Neuronal stem cell (in vitro differentiated cells): ENCODE measurements at regions not wholly inside any gene's neighbourhood (a gene's known extent, or its start where the extent isn't known, plus 50 kb on each side); places are given as distances from the start of the nearest gene placed in this dataset.

ENCODE experiments used
- DNase-seq: peaks from one replicate; pipeline ENCODE4 v3.0.0-alpha.2; 2013; ENCODE audit warnings: low spot score
- H2AFZ ChIP-seq: one replicate; pipeline ENCODE4 v1.6.1; 2013; ENCODE audit warnings: mild to moderate bottlenecking, low read length, inconsistent platforms
- H2AK5ac ChIP-seq: 2 replicates; pipeline ENCODE4 v1.6.1; 2013; ENCODE audit warnings: low read depth, mild to moderate bottlenecking, inconsistent platforms, low read length, moderate library complexity, mixed read lengths
- H2BK120ac ChIP-seq: 2 replicates; pipeline ENCODE4 v1.6.1; 2013; ENCODE audit warnings: low read depth, mild to moderate bottlenecking, inconsistent platforms, low read length, moderate library complexity, mixed read lengths
- H2BK12ac ChIP-seq: one replicate; pipeline ENCODE4 v1.6.1; 2013; ENCODE audit warnings: low read length, inconsistent platforms
- H2BK15ac ChIP-seq: 2 replicates; pipeline ENCODE4 v1.6.1; 2013; ENCODE audit warnings: mild to moderate bottlenecking, low read length, inconsistent platforms, mixed read lengths
- H2BK5ac ChIP-seq: one replicate; pipeline ENCODE4 v1.6.1; 2013; ENCODE audit warnings: inconsistent platforms, mild to moderate bottlenecking, low read length, moderate library complexity
- H3K14ac ChIP-seq: one replicate; pipeline ENCODE4 v1.6.1; 2013; ENCODE audit warnings: low read length, inconsistent platforms
- H3K18ac ChIP-seq: 2 replicates; pipeline ENCODE4 v1.6.1; 2013; ENCODE audit warnings: low read length, inconsistent platforms
- H3K23ac ChIP-seq: 2 replicates; pipeline ENCODE4 v1.6.1; 2013; ENCODE audit warnings: low read depth, mild to moderate bottlenecking, mixed read lengths, low read length, inconsistent platforms; ENCODE audit not compliant: poor library complexity
- H3K27ac ChIP-seq: replicated peaks from 3 replicates; pipeline ENCODE4 v1.5.1; 2013; ENCODE audit warnings: low read length, inconsistent platforms
- H3K27me3 ChIP-seq, 3 experiments: 2 replicates each; pipeline ENCODE4 v1.6.1; 2013; ENCODE audit warnings: low read length in 3 of 3, mild to moderate bottlenecking in 2 of 3, inconsistent platforms in 1 of 3, low read depth in 1 of 3, mixed read lengths in 1 of 3, moderate library complexity in 1 of 3; ENCODE audit not compliant: control insufficient read depth in 3 of 3, insufficient read depth in 3 of 3
- H3K36me3 ChIP-seq, 2 donors: replicated peaks in 1 of 2; 2 replicates each; pipeline ENCODE4 v1.6.1; 2013; ENCODE audit warnings: low read length in 2 of 2; ENCODE audit not compliant: control insufficient read depth in 2 of 2, insufficient read depth in 2 of 2
- H3K4ac ChIP-seq: 2 replicates; pipeline ENCODE4 v1.6.1; 2013; ENCODE audit warnings: inconsistent platforms, mild to moderate bottlenecking, low read length, moderate library complexity
- H3K4me1 ChIP-seq, 2 donors: 1 replicate in 1 of 2; 2 replicates in 1 of 2; pipeline ENCODE4 v1.6.1; 2013; ENCODE audit warnings: low read length in 2 of 2, low read depth in 1 of 2; ENCODE audit not compliant: control insufficient read depth in 2 of 2, insufficient read depth in 1 of 2
- H3K4me2 ChIP-seq: one replicate; pipeline ENCODE4 v1.6.1; 2013; ENCODE audit warnings: mild to moderate bottlenecking, low read length, inconsistent platforms; ENCODE audit not compliant: insufficient read depth, poor library complexity, severe bottlenecking
- H3K4me3 ChIP-seq, 2 donors: 2 replicates each; pipeline ENCODE4 v1.5.1; 2013; ENCODE audit warnings: low read length in 2 of 2, mild to moderate bottlenecking in 2 of 2, inconsistent platforms in 1 of 2, moderate library complexity in 1 of 2
- H3K79me1 ChIP-seq: one replicate; pipeline ENCODE4 v1.6.1; 2013; ENCODE audit warnings: low read depth, mild to moderate bottlenecking, inconsistent platforms, low read length, moderate library complexity
- H3K9ac ChIP-seq: one replicate; pipeline ENCODE4 v1.6.1; 2013; ENCODE audit warnings: mild to moderate bottlenecking, low read depth, low read length, inconsistent platforms; ENCODE audit not compliant: poor library complexity
- H3K9me3 ChIP-seq, 2 donors: replicated peaks in 1 of 2; 2 replicates each; pipeline versions ENCODE3 to v1.6.1; 2013; ENCODE audit warnings: low read length in 2 of 2, mild to moderate bottlenecking in 2 of 2, inconsistent platforms in 1 of 2, low read depth in 1 of 2, mixed read lengths in 1 of 2, moderate library complexity in 1 of 2; ENCODE audit not compliant: control insufficient read depth in 2 of 2, insufficient read depth in 1 of 2
- H4K8ac ChIP-seq: one replicate; pipeline ENCODE4 v1.6.1; 2013; ENCODE audit warnings: low read depth, mild to moderate bottlenecking, inconsistent platforms, low read length, moderate library complexity
- H4K91ac ChIP-seq: one replicate; pipeline ENCODE4 v1.6.1; 2013; ENCODE audit warnings: low read length, low read depth, mild to moderate bottlenecking, inconsistent platforms; ENCODE audit not compliant: poor library complexity
- WGBS, 2 donors: extraction: QIAGEN DNeasy Blood & Tissue Kit; methylation state at CpG; one replicate each; pipeline ENCODE4 v1.1.7; 2013; ENCODE audit warnings: missing lambda C conversion rate in 2 of 2, mixed read lengths in 1 of 2; ENCODE audit not compliant: insufficient read length in 2 of 2, insufficient replicate concordance in 1 of 2; ENCODE audit errors: extremely low coverage in 2 of 2; 5-methylcytosine and 5-hydroxymethylcytosine counted together

GRCh38 chr9:108588246-108588645 is 267.5 kb downstream of the ACTL7B start:
- Histone ChIP-seq H3K79me1 (no peaks in the 10 kb centered on the region), H3K4me3 (no peak overlapping the region), H3K36me3 (no peaks in the 10 kb centered on the region), H2AK5ac (no peak overlapping the region), H3K18ac (no peak overlapping the region), H2AFZ (no peak overlapping the region), H3K27me3 (no peaks in the 10 kb centered on the region), H3K4ac (no peak overlapping the region), H2BK12ac (no peak overlapping the region), H4K8ac (no peak overlapping the region), H3K9ac (no peak overlapping the region), H3K4me1 (no peaks in the 10 kb centered on the region), H3K4me2 (no peak overlapping the region), H2BK15ac (no peak overlapping the region), H2BK5ac (no peak overlapping the region), H3K9me3 (no peaks in the 10 kb centered on the region), H2BK120ac (no peak overlapping the region), H3K14ac (no peak overlapping the region), H3K27ac (no peak overlapping the region), H3K23ac (no peak overlapping the region), H4K91ac (no peak overlapping the region)
- no CpG with 5 or more reads among the region's 3 CpGs for WGBS, 2 donors
- DNase-seq, result no peak

DNA sequence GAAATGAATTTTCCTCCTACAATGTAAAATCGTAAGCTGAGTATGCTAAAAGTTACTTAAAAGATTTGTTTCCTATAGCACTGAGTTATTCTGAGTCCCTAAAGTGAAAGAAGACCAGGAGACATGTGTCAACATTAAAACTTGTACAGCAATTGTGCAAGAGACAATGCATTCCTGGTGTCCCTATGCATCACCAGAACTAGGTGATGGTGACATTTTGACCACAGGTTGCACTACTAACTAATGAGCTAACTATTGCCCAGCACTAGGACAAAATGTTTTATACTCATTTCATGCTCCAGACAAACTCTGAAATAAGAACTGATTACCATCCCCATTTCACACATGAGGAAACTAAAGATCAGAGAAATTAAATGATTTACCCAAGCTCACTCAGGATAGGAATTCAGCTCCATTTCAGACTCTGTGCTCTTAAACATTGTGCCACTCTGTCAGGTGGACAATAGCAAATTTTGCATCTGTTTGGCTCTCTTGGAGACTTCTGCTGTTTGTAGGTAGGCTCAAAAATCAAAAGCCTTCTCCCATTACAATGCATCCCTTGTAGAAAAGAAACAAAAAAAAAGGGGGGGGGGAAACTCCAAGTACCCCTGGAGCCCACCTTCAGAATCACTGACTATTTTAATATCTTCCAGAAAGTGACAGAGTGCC is 269.2 kb downstream of the ACTL7B start:
- Histone ChIP-seq H4K91ac (no peak overlapping the region), H3K9ac (no peak overlapping the region), H3K27ac (no peak overlapping the region), H3K4me3 (no peak overlapping the region), H2AK5ac (no peak overlapping the region), H3K4ac (no peak overlapping the region), H3K27me3 (no peaks in the 10 kb centered on the region), H3K18ac (no peak overlapping the region), H4K8ac (no peak overlapping the region), H3K36me3 (no peaks in the 10 kb centered on the region), H3K23ac (no peak overlapping the region), H3K14ac (no peak overlapping the region), H3K9me3 (no peaks in the 10 kb centered on the region), H3K4me1 (no peaks in the 10 kb centered on the region), H3K4me2 (no peak overlapping the region), H2BK15ac (no peak overlapping the region), H2BK120ac (no peak overlapping the region), H2BK12ac (no peak overlapping the region), H2BK5ac (no peak overlapping the region), H2AFZ (no peak overlapping the region), H3K79me1 (no peaks in the 10 kb centered on the region)
- no peak for DNase-seq
- no CpG with 5 or more reads among the region's 1 CpG for WGBS, 2 donors

DNA sequence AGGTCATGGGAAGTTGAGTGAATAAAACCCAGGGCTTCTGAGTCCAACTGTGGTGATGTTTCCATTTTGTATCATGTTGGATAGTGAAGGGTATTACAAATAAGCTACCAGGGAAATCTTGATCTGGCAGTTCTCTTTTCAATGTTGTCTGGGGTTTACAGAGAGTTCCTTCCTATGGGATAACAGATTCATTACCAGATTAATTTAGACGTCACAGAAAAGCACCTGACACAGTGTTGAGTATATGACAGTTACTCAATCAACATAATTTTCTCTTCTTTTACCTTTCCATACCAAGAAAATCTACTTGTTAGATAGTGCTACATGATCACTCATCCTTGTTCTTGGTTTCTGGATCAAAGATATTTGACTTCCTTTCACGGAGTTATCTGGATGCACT is 270.9 kb downstream of the ACTL7B start:
- no peak overlapping the region for H3K27ac ChIP-seq
- H3K18ac ChIP-seq, result no peak overlapping the region
- no peaks in the 10 kb centered on the region for H3K79me1 ChIP-seq
- H4K8ac ChIP-seq, result no peak overlapping the region
- H2BK15ac ChIP-seq, result no peak overlapping the region
- no CpG with 5 or more reads among the region's 2 CpGs for WGBS, 2 donors
- DNase-seq, result no peak
- H3K23ac ChIP-seq, result no peak overlapping the region
- H3K4me1 ChIP-seq, result no peaks in the 10 kb centered on the region
- H3K4me3 ChIP-seq, result no peak overlapping the region
- no peak overlapping the region for H3K4ac ChIP-seq
- H3K36me3 ChIP-seq, result no peaks in the 10 kb centered on the region
- no peak overlapping the region for H3K9ac ChIP-seq
- no peak overlapping the region for H3K4me2 ChIP-seq
- no peaks in the 10 kb centered on the region for H3K9me3 ChIP-seq
- no peak overlapping the region for H2AFZ ChIP-seq
- H2BK120ac ChIP-seq, result no peak overlapping the region
- H3K14ac ChIP-seq, result no peak overlapping the region
- no peak overlapping the region for H4K91ac ChIP-seq
- no peaks in the 10 kb centered on the region for H3K27me3 ChIP-seq
- H2BK5ac ChIP-seq, result no peak overlapping the region
- no peak overlapping the region for H2BK12ac ChIP-seq
- H2AK5ac ChIP-seq, result no peak overlapping the region

GRCh38 chr9:108582726-108583125 is 273.1 kb downstream of the ACTL7B start:
- no peaks in the 10 kb centered on the region for H3K4me1 ChIP-seq
- no peaks in the 10 kb centered on the region for H3K9me3 ChIP-seq
- H3K9ac ChIP-seq, result no peak overlapping the region
- no CpG with 5 or more reads among the region's 5 CpGs for WGBS, 2 donors
- H3K79me1 ChIP-seq, result no peaks in the 10 kb centered on the region
- no peaks in the 10 kb centered on the region for H3K36me3 ChIP-seq
- no peak overlapping the region for H2AFZ ChIP-seq
- no peak overlapping the region for H2BK120ac ChIP-seq
- H3K4ac ChIP-seq, result no peak overlapping the region
- no peak overlapping the region for H3K18ac ChIP-seq
- H3K27me3 ChIP-seq, result no peaks in the 10 kb centered on the region
- no peak overlapping the region for H3K27ac ChIP-seq
- no peak for DNase-seq
- H3K4me2 ChIP-seq, result no peak overlapping the region
- no peak overlapping the region for H2BK15ac ChIP-seq
- no peak overlapping the region for H3K23ac ChIP-seq
- H3K4me3 ChIP-seq, result no peak overlapping the region
- H2BK12ac ChIP-seq, result no peak overlapping the region
- no peak overlapping the region for H2BK5ac ChIP-seq
- no peak overlapping the region for H4K8ac ChIP-seq
- no peak overlapping the region for H2AK5ac ChIP-seq
- H3K14ac ChIP-seq, result no peak overlapping the region
- no peak overlapping the region for H4K91ac ChIP-seq
